HT-29 (cell line): ENCODE measurements at regions not wholly inside any gene's neighbourhood (a gene's known extent, or its start where the extent isn't known, plus 50 kb on each side); places are given as distances from the start of the nearest gene placed in this dataset.

Source experiments
- DNase-seq: peaks from one replicate; pipeline ENCODE4 v3.0.0-alpha.2; 2015; ENCODE audit warnings: low spot score

GRCh38 chr10:44435196-44435595, 50.3 kb upstream of the CXCL12 start:
- DNase-seq, result no peak

- DNase-seq, result no peak
Observed at GRCh38 chr10:44436240-44436639, 51.3 kb upstream of the CXCL12 start.

- DNase-seq, result no peak
Observed at GRCh38 chr10:44437840-44438511, 53.1 kb upstream of the CXCL12 start.

GRCh38 chr10:44439239-44439957, 54.5 kb upstream of the CXCL12 start:
- no peak for DNase-seq

- DNase-seq, result no peak
Observed at GRCh38 chr10:44439958-44440244, 55.0 kb upstream of the CXCL12 start.

GRCh38 chr10:44457259-44457658, 72.4 kb upstream of the CXCL12 start:
- DNase-seq, result no peak

- DNase-seq, result no peak
Observed at GRCh38 chr10:44458671-44459413, 73.9 kb upstream of the CXCL12 start.

GRCh38 chr10:44459671-44460070, 74.8 kb upstream of the CXCL12 start:
- DNase-seq, result no peak

GRCh38 chr10:44460416-44460815, 75.5 kb upstream of the CXCL12 start:
- no peak for DNase-seq

- DNase-seq, result no peak
Observed at GRCh38 chr10:44462338-44462914, 77.5 kb upstream of the CXCL12 start.

GRCh38 chr10:44463511-44464121, 78.7 kb upstream of the CXCL12 start:
- no peak for DNase-seq

- no peak for DNase-seq
Observed at GRCh38 chr10:44464503-44464902, 79.6 kb upstream of the CXCL12 start.

- DNase-seq, result no peak
Observed at GRCh38 chr10:44465401-44466115, 80.7 kb upstream of the CXCL12 start.

- no peak for DNase-seq
Observed at GRCh38 chr10:44466236-44466635, 81.3 kb upstream of the CXCL12 start.

- DNase-seq, result no peak
Observed at GRCh38 chr10:44467090-44467489, 82.2 kb upstream of the CXCL12 start.

GRCh38 chr10:44467900-44468299, 83.0 kb upstream of the CXCL12 start:
- no peak for DNase-seq

GRCh38 chr10:44468525-44468924, 83.6 kb upstream of the CXCL12 start:
- no peak for DNase-seq

GRCh38 chr10:44468965-44469364, 84.1 kb upstream of the CXCL12 start:
- no peak for DNase-seq

- no peak for DNase-seq
Observed at GRCh38 chr10:44470784-44471183, 85.9 kb upstream of the CXCL12 start.

- no peak for DNase-seq
Observed at GRCh38 chr10:44471410-44471809, 86.5 kb upstream of the CXCL12 start.

- no peak for DNase-seq
Observed at GRCh38 chr10:44473146-44473545, 88.2 kb upstream of the CXCL12 start.
